GM21360 (cell line): ENCODE measurements at regions not wholly inside any gene's neighbourhood (a gene's known extent, or its start where the extent isn't known, plus 50 kb on each side); places are given as distances from the start of the nearest gene placed in this dataset.

Experiments
- ATAC-seq: cut with Tn5 transposase; IDR thresholded peaks from one replicate; pipeline ENCODE4 v1.9.1; 2021; ENCODE audit warnings: mild to moderate bottlenecking, moderate library complexity; ENCODE audit not compliant: unreplicated experiment

- no peak for ATAC-seq
Observed at GRCh38 chr1:194990483-194990882, 1617.8 kb downstream of the KCNT2 start.

GRCh38 chr1:194975913-194976312, 1632.3 kb downstream of the KCNT2 start:
- ATAC-seq, result no peak

GRCh38 chr1:194968916-194969315, 1639.3 kb downstream of the KCNT2 start:
- ATAC-seq, result no peak

- no peak for ATAC-seq
Observed at GRCh38 chr1:194959795-194960194, 1648.4 kb downstream of the KCNT2 start.

GRCh38 chr1:194952171-194952570, 1656.1 kb downstream of the KCNT2 start:
- ATAC-seq, result no peak

- no peak for ATAC-seq
Observed at GRCh38 chr1:194950584-194950983, 1657.7 kb downstream of the KCNT2 start.

- ATAC-seq, result no peak
Observed at GRCh38 chr1:194940336-194941030, 1667.8 kb downstream of the KCNT2 start.

GRCh38 chr1:194935864-194936263, 1672.4 kb downstream of the KCNT2 start:
- ATAC-seq, result no peak

GRCh38 chr1:194931166-194931565, 1677.1 kb downstream of the KCNT2 start:
- no peak for ATAC-seq

- no peak for ATAC-seq
Observed at GRCh38 chr1:194930132-194930531, 1678.1 kb downstream of the KCNT2 start.

GRCh38 chr1:194929357-194929756, 1678.9 kb downstream of the KCNT2 start:
- no peak for ATAC-seq

GRCh38 chr1:194919146-194919545, 1689.1 kb downstream of the KCNT2 start:
- no peak for ATAC-seq

- no peak for ATAC-seq
Observed at GRCh38 chr1:194917769-194918168, 1690.5 kb downstream of the KCNT2 start.

GRCh38 chr1:194908643-194909042, 1699.6 kb downstream of the KCNT2 start:
- no peak for ATAC-seq

GRCh38 chr1:194903524-194903923, 1704.7 kb downstream of the KCNT2 start:
- no peak for ATAC-seq

- no peak for ATAC-seq
Observed at GRCh38 chr1:194889310-194889709, 1702.9 kb upstream of the B3GALT2 start.

- no peak for ATAC-seq
Observed at GRCh38 chr1:194870860-194871259, 1684.4 kb upstream of the B3GALT2 start.

- no peak for ATAC-seq
Observed at GRCh38 chr1:194866153-194866552, 1679.7 kb upstream of the B3GALT2 start.

GRCh38 chr1:194865383-194865782, 1679.0 kb upstream of the B3GALT2 start:
- ATAC-seq, result no peak

GRCh38 chr1:194862129-194862528, 1675.7 kb upstream of the B3GALT2 start:
- ATAC-seq, result no peak

- ATAC-seq, result no peak
Observed at GRCh38 chr1:194860248-194861201, 1674.1 kb upstream of the B3GALT2 start.
